Activated CD8-positive, alpha-beta memory T cell treated with anti-CD3 and anti-CD28 coated beads for 24 hours (primary cell): ENCODE measurements at regions not wholly inside any gene's neighbourhood (a gene's known extent, or its start where the extent isn't known, plus 50 kb on each side); places are given as distances from the start of the nearest gene placed in this dataset.

Experiments
- DNase-seq: peaks from one replicate; pipeline ENCODE4 v3.0.0-alpha.2; 2020

DNA sequence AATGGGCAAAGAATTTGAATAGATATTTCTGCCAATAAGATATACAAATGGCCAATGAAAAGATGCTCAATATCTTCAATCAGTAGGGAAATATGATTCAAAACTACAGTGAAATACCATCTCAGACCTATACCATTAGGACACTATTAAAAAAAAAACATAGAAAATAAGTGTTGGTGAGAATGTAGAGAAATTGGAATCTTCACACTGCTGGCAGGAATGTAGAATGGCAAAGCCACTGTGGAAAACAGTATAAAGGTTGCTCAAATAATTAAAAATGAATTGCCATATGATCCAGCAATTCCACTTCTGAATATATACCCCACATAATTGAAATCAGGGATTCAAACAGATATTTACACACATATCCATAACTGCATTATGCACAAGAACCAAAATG is 88.1 kb upstream of the STARD13 start:
- DNase-seq: no peak

- DNase-seq: no peak
These were observed 89.9 kb upstream of the STARD13 start for GRCh38 chr13:33375421-33375820.

DNA sequence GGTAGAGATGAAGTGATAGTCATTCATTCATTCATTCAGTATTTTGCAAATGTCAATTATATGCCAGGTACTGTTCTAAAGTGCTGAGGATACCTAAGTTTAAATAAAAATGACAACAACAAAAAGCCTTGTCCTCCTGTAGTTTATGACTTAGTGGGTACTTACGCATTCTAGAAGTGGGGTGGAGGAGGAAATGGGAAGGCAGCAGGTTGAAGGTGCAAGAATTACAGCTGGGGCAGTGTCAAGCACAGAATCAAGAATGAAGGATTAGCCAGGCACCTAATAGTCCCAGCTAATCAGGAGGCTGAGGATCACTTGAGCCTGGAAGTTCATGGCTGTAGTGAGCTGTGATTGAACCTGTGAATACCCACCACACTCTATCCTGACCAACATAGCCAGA is 90.7 kb upstream of the STARD13 start:
- no peak for DNase-seq

- no peak for DNase-seq
These were observed 91.9 kb upstream of the STARD13 start for GRCh38 chr13:33377411-33377810.

DNA sequence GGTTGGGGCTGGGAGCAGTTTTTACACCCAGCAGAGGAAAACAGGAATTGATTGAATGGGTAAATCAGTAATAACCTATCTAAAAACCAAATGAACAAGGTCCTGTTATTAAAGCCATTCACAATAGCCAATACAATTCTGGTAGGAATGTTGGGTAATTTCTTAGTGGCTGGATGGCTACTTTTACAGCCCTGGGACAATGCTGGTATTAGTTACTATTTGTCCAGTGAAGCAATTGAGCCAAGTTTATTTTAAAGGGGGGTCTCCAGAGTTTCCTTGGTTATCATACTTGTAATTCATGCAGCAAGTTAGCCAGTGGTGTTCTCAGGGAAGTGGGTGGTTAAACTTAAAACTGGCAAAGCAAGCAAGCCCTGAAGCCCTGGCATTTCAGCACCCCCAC is 92.3 kb upstream of the STARD13 start:
- no peak for DNase-seq

- no peak for DNase-seq
These were observed 94.1 kb upstream of the STARD13 start for GRCh38 chr13:33379608-33380007.

DNA sequence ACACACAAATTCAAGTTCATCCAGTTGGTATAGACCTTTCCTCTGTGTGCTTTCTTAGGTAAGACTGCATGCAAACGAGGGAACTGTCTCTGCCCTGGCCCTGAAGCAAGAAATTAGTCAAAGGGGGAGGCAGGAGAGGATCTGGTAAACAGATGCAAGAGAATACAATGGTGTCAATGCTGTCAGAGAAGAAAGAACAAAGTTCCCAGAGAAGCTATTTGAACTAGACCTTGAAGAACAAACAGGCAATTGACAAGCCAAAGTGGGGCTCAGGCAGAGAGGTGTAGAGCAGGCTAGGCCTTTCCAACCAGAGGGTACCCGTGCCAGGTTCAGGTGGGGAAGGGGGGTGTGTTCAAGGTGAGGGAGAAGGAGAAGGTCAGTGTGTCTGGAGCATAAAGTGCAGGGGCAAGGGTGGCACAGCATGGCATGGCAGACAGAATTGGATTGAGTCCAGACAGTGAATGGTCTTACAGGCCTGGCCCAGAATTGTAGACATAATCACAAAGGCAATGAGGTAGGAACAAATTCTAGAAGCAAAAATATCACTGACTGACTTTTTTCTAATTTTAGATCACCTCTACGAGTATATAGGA is 95.0 kb upstream of the STARD13 start:
- DNase-seq: no peak

- DNase-seq: no peak
These were observed 95.6 kb upstream of the STARD13 start for GRCh38 chr13:33381180-33381579.

DNA sequence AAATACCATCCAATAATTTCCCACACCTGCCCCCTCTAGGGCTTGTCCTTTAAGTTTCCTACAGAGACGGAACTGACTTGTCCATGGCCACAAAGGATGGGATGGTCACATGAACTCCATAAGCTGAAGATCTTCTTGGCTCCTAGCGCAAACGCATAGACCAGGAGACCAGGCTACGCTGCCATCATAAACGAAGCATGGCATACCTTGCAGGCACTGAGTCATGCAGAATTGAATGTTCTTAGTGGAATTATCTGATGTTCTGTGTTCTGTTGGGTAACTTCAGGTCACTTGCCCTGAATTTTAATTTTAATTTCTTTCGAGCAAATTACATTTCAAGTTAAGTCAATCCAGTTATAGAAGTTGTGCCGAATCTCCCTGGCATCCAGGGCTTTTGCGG is 96.4 kb upstream of the STARD13 start:
- no peak for DNase-seq

GRCh38 chr13:33383724-33384577 is 98.4 kb upstream of the STARD13 start:
- no peak for DNase-seq

GRCh38 chr13:33388286-33388998 is 102.9 kb upstream of the STARD13 start:
- DNase-seq: no peak

- DNase-seq: no peak
These were observed 107.3 kb upstream of the STARD13 start for GRCh38 chr13:33392794-33393405.

DNA sequence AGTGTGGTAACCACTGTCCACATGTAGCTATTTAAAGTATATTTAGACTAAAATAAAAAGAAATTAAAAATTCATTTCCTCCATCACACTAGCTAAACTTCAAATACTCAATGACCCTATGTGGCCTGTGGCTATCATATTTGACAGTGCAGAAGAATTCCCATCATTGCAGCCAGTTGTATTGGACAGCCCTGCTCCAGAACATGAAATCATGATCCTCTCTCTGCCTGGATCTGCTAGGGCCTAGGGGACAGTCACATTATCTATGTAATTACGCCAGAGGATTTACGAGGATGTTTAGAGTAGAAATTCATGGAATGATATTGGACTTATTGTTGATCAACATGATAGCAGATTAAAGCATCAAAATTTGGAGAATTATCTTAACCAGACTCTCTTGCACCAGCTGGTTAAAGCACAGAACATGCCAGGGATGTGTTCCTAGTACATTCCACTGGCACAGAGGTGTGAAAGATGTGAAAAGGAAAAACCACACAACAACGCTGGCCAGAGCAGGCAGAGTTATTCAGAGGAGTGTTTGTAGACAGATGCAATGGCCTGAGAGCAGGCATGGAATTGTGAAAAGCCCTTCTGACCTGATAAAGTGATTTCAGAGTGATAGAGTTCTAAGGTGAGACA is 108.9 kb upstream of the STARD13 start:
- no peak for DNase-seq

- no peak for DNase-seq
These were observed 115.7 kb upstream of the STARD13 start for GRCh38 chr13:33401238-33401637.

DNA sequence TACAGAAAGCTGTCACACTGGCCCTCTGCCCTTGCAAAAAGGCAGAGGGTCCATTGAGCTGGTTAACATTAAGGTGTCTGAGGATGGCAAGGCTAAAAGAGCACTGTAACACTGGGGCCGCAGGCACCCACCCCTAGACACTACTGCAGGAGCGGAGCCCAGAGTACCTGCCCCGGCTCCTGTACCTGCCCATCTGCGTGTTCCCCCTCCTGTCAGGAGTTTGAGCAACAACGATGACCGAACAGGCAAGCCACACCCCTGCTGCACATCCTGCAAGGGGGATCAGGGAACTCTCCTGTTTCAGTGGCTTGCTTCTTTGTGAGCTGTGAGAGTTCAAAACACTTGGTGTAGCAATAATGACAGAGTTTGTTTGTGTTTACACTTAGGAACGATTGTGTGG is 117.4 kb upstream of the STARD13 start:
- no peak for DNase-seq

GRCh38 chr13:33403807-33404362 is 118.3 kb upstream of the STARD13 start:
- no peak for DNase-seq

- no peak for DNase-seq
These were observed 119.8 kb upstream of the STARD13 start for GRCh38 chr13:33405371-33405770.

DNA sequence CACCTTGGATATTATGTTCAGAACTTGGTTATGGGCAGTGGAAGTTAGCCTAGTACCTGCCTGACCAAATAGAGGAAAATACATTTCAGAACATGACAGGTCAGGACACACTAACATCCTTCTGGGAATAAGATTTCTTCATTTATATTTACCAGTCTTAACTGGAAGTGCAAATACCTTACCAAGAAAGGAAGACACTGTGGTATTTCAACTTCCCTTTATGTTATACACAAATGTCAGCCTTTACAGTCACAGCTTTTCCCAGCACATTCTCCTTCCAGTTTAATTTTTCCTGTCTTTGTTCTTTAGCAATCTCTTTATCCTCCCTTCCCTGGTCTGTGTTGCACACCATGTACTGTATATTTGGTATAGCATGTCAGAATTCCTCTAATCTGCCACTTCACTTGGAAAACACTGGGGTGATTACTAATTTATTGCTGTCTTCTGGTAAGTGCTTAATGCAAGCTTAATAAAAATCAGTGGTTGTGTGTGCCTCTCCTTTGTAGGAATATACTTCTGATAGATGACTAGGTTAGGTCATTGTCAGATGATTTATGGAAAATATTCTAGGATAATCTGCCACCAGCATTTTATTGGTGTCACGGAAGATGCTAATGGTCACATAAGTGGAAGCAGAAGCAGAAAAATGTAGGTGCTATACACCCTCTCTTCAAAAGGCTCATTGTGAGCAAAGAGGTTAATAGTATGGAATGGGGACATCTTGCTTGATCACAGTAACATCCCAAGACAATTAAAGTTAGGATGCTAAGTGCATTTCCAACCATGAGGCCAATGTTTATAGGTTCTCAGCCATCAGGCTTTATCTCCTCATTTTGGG is 124.3 kb upstream of the STARD13 start:
- DNase-seq: no peak

DNA sequence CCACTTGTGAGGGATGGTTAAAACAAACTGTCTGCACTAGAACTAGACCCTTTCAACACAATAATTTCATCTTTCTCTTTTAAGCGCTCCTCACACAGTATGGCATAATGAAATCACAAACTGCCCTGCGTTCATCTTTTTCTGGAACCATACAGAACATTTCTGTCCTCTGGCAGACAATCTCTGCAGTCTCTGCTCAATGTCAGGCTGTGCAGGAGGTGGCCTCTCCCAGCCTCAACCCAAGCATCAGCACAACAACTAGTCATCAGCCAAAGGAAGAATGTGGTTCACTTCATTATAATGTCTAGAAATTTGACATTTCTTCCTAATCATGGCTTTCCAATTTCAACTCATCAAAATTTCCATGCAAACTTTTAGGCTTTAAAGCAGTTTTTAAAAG is 125.1 kb upstream of the STARD13 start:
- DNase-seq: no peak

GRCh38 chr13:33411312-33411711 is 125.8 kb upstream of the STARD13 start:
- no peak for DNase-seq

GRCh38 chr13:33415822-33416221 is 130.3 kb upstream of the STARD13 start:
- DNase-seq: no peak
